LoVo (cell line): ENCODE measurements at regions not wholly inside any gene's neighbourhood (a gene's known extent, or its start where the extent isn't known, plus 50 kb on each side); places are given as distances from the start of the nearest gene placed in this dataset.

Experiments used
- DNase-seq: peaks from one replicate; pipeline ENCODE4 v3.0.0-alpha.2; 2016; ENCODE audit warnings: low spot score

GRCh38 chr15:69626095-69627066, 173.8 kb downstream of the RPLP1 start:
- DNase-seq, result no peak

- no peak for DNase-seq
These were observed 175.0 kb downstream of the RPLP1 start for GRCh38 chr15:69627548-69628158.

GRCh38 chr15:69628256-69629093, 175.9 kb downstream of the RPLP1 start:
- DNase-seq, result no peak

DNA sequence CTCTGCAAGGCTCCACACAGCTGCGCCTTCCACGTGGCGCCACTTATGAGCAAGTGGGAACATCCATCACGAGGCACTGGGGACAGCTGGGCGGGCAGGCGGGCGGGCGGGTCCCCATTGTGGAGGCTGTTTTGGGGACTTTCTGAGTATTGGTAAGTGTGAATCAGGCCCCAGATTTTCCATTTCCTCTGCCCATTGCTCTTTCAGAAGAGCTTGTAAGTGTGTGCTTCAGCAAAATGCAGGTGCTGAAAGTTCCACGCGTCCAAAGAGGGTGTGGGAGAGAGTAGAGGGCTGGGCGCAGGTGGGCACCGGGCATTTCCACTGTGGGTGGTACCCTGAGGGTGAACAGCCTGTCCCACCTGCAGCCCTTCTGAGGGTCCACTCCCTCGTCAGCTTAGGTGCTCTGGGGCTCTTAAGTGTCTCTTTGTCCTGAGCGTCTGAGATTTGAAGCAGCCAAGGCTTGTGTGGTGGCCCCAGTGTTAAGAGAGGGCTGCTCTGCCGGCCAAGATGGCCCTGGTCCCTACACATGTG, 177.1 kb downstream of the RPLP1 start:
- DNase-seq, result no peak

DNA sequence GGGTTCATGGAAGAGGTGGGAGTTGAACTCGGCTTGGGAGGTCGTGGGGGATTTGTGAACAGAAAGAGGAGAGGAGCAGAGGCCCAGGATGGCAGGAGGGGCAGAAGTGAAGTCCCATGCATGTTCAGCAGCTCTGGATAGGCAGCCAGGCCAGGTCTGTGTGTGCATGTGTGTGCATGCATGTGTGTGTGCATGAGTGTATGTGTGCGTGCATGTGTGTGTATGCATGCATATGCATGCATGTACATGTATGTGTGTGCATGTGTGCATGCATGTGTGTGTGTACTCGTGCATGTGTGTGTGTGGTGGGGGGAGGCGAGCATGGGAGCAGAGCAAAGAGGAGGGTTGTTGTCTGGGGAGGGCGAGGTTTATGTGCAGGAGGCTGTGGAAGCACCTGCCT, 178.4 kb downstream of the RPLP1 start:
- no peak for DNase-seq

DNA sequence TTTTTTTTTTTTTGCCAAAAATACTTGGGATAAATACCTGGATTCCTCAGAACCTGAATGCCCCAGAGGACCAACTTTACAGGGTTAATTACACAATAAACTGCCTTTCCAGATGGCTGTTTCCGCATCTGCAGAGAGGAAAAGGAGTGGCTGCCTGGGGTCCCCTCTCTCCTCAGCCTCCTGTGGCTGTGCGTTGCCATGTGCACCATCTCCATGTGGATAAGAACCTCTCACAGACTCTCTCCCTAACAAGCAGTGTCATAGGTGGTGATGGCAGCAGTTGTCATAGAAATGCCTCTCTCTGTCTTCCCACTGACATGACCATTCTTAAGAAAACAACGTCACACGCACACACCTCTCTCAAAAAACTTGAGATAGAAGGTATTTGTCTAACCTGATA, 179.4 kb downstream of the RPLP1 start:
- no peak for DNase-seq

DNA sequence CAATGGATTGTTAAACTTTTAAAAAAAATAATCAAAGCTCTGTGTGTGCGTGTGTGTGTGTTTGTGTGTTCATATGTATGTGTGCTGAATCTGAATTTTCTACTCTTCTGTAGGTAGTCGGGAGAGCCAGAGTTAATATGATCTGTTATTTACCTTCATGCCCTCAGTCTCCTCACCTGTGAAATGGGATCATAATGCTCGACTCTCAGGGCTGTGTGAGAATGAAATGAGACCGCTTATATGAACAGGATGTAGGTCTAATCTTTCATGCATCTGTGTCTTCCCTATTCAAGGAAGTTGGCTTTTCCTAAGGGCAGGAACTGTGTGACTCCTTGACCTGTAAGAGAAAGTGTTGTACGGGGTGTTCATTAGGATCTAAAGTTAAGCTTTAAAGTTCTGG, 182.2 kb downstream of the RPLP1 start:
- no peak for DNase-seq

DNA sequence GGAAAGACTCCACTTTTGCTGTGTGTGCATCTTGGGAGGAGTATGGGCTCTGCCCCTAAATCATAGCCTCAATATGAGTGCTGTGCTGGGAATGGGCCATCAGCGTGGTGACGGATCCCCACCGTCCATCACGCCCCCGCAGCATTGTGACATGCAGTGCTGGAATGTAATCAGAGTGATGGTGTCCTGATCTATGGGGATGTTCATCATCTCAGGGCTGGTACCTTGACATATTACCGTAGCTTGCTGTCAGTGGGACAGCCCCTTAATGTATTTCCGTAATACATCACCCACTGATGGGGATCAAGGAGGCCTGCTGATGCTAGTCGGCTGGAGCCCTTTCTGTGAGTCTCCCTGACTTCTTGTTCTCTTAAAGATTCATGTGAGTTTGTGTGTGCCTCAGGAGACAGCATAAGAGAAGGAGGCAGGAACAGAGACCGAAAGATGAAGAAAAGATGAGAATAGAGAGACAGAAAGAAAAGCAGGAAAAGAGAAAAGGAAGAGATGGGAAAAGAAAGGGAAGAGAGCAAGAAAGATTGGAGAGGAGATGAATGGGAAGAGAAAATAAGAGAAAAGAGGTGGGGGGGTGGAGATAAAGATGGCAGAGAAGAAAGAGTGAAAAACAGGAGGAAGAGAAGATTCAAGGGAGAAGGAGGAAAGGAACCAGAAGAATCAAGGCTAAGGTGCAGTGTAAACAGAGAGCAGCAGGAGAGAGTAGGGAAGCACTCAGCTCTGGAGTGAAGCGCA, 183.7 kb downstream of the RPLP1 start:
- no peak for DNase-seq

DNA sequence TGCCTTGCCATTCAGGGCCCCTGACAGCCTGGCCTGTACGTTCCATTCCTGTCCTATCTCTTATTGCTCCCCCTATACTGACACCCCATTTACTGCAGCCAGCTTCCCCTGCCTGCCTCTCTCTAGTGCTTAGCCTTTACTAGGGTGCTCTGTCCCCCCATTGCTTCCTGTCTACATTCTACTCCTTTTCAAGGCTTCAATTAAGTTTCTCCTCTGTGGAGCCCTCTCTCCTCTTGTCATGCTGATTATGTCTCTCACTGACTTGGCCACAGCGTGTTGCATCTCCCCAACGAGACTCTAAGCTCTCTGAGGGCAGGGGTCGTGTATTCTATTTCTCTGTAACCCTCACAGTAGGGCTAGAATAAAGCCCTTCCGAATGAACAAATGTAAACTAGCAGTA, 185.2 kb downstream of the RPLP1 start:
- DNase-seq, result no peak

DNA sequence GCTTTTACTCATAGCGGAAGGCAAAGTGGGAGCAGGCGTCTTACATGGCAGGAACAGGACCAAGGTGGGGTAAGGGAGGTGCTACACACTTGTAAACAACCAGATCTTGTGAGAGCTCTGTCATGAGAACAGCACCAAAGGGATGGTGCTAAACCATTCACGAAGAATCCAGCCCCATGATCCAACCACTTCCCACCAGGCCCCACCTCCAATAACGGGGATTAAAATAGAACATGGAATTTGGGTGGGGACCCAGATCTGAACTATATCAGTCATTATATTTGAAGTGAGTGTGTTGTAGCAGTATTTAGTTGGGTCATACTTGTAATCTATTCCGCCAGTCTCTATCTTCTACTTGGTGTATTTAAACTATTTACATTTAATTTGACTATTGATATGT, 190.9 kb downstream of the RPLP1 start:
- DNase-seq, result no peak

DNA sequence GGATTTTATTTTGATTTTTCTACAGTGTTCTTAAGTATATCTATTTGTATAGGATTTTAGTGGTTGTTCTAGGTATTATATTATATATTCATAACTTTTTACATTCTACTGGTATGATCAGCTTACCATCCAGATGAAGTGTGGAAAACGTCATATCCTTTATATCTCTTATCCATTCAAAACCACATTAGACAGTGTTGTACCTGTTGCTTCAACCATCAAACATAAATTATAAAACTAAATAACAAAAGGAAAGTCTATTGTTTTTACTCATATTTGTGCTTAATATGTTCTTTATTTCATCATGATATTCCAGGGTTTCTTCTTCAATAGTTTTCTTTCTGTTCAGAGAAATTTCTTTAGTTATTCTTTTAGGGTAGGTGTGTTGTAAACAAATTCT, 191.4 kb downstream of the RPLP1 start:
- DNase-seq, result no peak

DNA sequence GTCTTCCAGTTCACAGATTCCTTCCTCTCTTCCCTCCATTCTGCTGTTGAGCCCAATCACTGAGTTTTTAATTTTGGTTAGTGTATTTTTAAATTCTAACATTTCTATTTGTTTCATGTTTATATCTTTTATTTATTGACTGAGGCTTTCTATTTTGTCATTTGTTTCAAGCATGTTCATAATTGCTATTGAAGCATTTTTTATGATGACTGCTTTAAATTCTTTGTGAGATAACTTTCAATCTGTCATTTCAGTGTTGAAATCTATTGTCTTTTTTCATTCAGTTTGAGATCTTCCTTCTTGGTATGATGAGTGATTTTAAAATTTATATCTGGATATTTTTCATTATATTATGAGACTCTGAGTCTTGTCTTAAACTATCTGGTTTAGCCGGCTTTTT, 192.3 kb downstream of the RPLP1 start:
- no peak for DNase-seq

DNA sequence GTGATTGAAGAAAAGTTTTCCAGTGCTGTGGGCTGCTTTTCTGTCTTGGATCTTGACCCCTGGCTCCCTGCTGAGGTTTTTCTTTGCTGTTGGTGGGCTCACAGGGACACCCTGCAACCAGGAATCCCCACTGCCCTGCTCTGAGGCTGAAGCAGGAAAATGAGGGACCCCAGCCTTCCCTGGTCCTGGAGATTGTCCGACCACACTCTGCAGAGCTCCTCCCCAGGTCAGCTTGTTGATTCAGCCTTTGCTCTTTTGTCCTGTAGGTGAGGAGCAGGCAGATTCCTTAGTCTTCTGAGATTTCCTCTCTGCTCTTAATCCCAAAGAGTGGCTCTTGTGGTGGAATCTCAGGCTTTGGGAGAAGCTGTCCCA, 194.5 kb downstream of the RPLP1 start:
- no peak for DNase-seq

DNA sequence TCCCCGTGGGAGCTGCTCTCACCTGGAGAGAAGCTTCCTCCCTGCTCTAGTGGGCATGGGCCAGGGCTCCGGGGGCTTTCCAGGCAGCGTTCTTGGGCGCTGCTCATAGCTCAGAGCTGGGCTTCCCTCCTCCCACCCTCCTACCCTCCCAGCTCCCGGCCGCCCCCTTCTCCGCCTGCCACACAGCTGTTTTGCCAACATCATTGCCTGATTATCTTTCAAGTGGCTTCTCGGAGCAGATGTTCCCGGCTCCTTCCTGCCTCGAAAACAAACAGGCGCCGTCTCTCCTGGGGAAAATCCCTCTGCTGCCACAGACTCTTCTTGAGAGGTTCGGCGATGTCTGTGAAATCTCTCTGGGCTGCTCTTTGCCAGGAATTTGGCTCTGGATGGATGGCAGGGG, 195.6 kb downstream of the RPLP1 start:
- no peak for DNase-seq

GRCh38 chr15:69648775-69649735, 196.4 kb downstream of the RPLP1 start:
- DNase-seq, result no peak

DNA sequence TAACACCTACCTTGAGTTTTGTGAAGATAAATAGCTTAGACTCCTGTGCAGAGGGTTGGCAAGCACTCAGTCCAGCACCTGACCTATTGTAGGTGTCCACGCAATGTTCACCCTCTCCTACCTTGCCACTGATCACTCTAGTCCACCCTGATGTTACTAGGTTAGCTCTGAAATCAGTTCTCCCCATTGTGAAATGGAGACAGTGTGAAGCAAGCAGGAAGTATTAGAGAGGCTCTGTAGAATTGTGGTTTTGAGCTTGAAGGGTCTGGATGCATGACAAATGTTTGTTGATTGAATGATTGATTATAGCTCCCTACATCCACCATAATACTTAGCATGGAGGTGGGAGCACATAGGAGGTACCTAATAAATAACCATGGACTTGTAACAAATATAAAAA, 199.7 kb downstream of the RPLP1 start:
- DNase-seq, result no peak

GRCh38 chr15:69652751-69653305, 200.2 kb downstream of the RPLP1 start:
- no peak for DNase-seq

GRCh38 chr15:69653306-69653705, 200.7 kb downstream of the RPLP1 start:
- DNase-seq, result no peak

- no peak for DNase-seq
These were observed 201.2 kb downstream of the RPLP1 start for GRCh38 chr15:69653846-69654245.
